Breast epithelium (tissue), 3 donors: ENCODE measurements at regions not wholly inside any gene's neighbourhood (a gene's known extent, or its start where the extent isn't known, plus 50 kb on each side); places are given as distances from the start of the nearest gene placed in this dataset.

Experiments
- POLR2A ChIP-seq: fragments of 450-650 bp; IDR thresholded peaks from one replicate; pipeline ENCODE4 v1.6.1; 2016; ENCODE audit warnings: antibody characterized with exemption, mild to moderate bottlenecking, moderate library complexity
- POLR2AphosphoS5 ChIP-seq, 3 donors: sonication (generic); formaldehyde crosslinking; IDR thresholded peaks; one replicate each; pipeline ENCODE4 v1.6.1; 2017; ENCODE audit warnings: antibody characterized with exemption in 3 of 3
- TF ChIP-seq, protein P1 (sequence below), 3 donors: fragments of 450-650 bp; IDR thresholded peaks; one replicate each; pipeline ENCODE4 v1.5.1; 2016 to 2017; ENCODE audit warnings: antibody characterized with exemption in 3 of 3, mild to moderate bottlenecking in 3 of 3, moderate library complexity in 3 of 3

DNA sequence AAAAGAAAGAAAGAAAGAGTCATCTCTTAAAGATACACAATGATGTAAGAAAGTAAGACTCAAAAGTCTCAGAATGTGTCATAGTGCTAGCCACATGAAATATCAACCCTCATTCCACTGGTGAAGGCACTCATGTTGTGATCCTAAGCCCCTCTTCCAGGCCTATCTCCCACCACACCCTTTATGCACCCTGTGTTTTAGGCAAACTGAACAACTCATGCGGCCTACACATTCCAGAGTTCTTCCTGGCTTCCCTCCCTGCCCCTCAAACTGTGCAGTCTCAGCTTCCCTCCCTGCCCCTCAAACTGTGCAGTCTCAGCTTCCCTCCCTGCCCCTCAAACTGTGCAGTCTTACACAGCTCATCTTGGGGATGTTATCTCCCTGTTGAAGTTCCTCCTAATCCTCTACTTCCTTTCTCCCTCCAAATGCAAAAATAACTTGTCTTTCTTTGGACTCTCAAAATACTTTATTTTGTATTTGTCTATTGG is 69.0 kb upstream of the FNDC3B start:
- TF ChIP-seq POLR2AphosphoS5 (IDR thresholded peaks at IDR 0.05) (no peak), POLR2A (no peak)
- TF ChIP-seq, protein P1, sequence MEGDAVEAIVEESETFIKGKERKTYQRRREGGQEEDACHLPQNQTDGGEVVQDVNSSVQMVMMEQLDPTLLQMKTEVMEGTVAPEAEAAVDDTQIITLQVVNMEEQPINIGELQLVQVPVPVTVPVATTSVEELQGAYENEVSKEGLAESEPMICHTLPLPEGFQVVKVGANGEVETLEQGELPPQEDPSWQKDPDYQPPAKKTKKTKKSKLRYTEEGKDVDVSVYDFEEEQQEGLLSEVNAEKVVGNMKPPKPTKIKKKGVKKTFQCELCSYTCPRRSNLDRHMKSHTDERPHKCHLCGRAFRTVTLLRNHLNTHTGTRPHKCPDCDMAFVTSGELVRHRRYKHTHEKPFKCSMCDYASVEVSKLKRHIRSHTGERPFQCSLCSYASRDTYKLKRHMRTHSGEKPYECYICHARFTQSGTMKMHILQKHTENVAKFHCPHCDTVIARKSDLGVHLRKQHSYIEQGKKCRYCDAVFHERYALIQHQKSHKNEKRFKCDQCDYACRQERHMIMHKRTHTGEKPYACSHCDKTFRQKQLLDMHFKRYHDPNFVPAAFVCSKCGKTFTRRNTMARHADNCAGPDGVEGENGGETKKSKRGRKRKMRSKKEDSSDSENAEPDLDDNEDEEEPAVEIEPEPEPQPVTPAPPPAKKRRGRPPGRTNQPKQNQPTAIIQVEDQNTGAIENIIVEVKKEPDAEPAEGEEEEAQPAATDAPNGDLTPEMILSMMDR (IDR thresholded peaks at IDR 0.05), result no peak
